ENCODE measurements at regions not wholly inside any gene's neighbourhood (a gene's known extent, or its start where the extent isn't known, plus 50 kb on each side); places are given as distances from the start of the nearest gene placed in this dataset.

DNA sequence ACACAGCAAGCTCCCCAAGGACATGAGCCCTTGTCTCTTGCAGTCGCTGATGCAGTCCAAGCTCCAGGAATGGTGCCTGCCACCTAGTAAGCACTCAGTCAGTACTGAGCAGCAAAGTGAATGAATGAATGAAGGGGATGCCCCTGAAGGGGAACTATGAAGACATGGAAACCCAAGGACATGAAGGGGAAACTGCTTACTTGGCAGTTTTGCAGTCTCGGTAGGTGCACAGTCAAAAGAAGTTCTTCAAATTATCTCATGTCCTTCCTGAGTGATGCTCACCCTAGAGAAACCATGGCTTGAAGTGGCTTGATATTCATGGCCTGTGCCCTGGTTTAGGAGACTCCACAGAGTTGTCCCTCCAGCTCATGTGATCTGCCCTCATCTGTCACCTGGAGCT lies 102.1 kb upstream of the DLX2 start:
- DNase-seq = no peak

- no peak for DNase-seq
These were observed 102.6 kb upstream of the DLX2 start for GRCh38 chr2:172205292-172205691.

DNA sequence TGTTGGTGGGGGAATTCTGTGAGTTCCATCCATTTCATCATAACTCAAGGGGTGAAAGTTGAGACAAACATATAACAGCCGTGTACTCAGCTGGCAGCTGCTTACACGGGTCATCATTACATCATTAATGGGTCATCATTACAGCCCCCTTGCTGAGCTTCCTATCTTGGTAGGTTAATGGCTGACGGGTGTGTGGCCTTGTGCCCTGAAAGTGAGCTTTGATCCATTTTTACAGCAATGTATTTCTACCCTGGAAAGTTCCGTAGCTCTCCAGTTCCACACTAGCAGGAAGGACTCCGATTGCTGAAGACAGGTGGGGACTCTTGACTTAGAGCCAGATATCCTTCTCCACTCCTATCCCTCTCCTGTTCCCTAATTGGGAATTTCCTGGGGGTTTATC lies 105.2 kb upstream of the DLX2 start:
- no peak for DNase-seq

DNA sequence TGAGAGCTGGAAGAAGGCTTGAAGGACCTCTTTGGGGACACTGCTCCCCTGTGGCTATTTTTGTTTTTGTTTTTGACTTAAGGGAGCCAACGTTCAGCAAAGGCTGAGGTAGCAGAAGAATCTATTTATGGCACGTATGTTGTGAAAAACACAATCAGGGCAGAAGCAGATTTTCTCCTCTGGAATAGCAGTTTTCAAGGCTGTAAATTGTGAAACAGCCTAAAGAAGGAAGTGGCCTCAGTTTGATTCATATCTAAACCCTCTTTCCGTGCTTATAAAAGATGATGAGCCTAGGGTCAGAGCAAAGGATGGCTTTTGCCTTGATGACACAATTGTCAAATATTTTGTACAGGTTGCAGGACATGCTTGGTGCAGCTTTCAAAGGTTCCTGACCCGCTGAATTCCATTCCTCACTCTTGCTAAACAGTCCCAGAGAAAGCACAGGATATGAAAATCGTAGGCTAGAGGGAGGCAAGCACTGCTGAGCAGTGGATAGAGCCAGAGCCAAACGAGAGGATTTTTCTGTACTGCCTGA lies 106.2 kb upstream of the DLX2 start:
- DNase-seq = no peak

DNA sequence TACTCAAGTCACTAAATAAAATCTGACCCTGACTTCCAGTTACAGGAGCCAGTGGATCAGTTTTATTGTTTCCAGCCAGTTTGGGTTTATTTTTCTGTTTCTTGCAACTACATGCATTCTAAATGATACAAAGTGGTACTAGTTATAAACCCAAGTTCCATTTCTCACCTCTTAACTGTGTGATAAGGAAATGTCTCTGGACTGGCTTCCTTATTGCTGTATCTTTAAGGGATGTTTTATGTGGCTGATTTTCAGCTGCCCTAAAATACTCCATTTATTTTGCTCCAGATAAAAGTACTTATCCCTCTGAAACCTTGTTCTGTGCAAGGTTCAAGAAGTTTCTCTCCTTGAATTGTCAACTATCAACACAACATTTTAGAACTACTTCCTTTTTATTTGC lies 107.9 kb upstream of the DLX2 start:
- DNase-seq = no peak

GRCh38 chr2:172211512-172211911 lies 108.8 kb upstream of the DLX2 start:
- no peak for DNase-seq

DNA sequence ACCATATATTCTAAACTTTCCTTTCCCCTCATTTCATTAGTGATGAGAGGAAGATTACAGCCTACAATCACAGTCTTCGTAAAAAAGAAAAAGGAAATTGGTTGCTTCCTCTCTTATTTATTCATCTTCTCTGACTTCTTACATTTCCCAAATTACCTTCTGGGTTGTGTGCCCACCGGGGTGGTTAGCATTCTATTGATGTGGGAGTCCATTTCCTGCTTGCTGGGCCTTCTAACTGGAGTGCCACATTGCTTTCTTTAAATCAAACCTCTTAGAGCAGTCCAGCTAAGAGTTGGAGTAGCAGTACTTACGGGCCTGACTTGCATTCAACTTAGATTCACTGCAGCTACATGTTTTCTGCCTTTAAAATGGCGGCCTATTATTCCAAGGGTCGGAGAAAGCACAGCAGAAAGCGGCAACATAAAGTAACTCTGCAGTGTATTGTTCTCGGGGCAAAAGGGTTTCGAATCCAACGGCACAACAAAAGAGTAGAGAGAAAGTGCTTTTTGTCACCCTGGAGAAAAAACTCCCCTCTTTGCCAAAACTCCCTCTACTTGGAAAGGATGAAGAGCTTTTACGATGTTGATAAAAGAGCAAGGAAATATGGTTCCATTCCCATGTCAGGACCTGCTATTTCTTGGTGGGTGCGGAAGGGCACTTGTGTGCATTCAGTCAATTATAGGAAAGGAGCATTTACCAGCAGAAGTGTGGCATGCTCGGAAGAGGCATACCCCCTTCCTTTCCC lies 110.6 kb upstream of the DLX2 start:
- no peak for DNase-seq

DNA sequence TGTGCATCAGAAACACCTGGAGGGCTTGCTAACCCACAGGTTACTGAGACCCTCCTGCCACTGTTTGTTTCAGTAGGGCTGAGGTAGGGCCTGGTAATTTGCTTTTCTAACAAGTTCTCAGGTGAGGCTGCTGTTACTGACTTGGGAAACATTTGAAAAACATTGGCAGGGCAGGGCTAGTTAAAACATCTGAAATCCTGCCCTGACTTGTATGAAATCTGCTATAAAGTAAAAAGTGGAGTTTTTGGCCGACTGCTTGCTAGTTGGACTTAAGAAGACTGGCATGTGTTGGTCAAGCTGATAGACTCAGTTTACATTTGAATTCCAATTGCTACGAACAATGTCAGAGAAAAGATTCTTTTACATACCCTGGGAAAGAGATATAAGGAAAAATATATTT lies 111.6 kb upstream of the DLX2 start:
- DNase-seq = no peak

- DNase-seq = peak; percentile 33
These were observed 112.7 kb upstream of the DLX2 start for GRCh38 chr2:172215172-172215935.

GRCh38 chr2:172215936-172216335 lies 113.2 kb upstream of the DLX2 start:
- DNase-seq = no peak

GRCh38 chr2:172216477-172216876 lies 113.8 kb upstream of the DLX2 start:
- DNase-seq = peak; percentile 88

- DNase-seq = no peak
These were observed 116.5 kb upstream of the DLX2 start for GRCh38 chr2:172219201-172219600.

DNA sequence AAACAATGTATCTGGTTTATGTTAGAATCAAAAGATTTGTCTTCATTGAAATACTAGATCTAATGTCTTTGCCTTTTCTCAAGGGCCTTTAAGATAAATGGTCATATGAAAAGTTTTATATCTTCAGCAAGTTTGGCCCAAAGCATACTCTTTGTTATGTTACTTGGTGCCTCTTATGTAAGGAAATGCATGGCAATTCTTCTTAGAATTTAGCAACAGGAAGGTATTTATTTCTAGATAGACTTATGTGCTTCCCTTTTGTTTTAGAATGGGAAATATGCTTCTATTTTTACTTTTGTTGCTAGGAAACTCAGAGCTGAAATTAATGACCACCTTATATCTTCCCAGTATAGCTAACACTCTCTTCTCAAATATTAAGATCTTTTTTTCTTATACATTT lies 117.4 kb upstream of the DLX2 start:
- DNase-seq = no peak

- DNase-seq = no peak
These were observed 120.9 kb upstream of the DLX2 start for GRCh38 chr2:172223601-172224054.

DNA sequence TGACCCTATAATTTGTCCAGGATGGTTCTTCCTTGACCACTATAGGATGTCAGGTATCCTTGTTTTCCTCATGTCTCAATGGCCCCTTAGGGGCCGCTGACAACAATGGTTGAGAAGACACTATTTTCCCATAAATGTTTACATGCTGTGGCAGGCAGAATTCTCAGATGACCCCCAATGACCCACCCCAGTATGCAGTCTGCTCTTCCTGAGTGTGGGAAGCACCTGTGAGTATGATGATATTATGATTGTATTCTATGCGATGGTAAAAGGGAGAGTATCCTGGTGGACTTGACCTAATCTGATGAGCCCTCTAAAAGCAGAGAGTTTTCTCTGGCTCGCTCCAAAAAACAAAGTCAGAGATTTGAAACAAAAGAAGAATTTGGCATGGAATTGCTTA lies 123.1 kb upstream of the DLX2 start:
- DNase-seq = no peak

- DNase-seq = no peak
These were observed 123.8 kb upstream of the DLX2 start for GRCh38 chr2:172226244-172227061.

DNA sequence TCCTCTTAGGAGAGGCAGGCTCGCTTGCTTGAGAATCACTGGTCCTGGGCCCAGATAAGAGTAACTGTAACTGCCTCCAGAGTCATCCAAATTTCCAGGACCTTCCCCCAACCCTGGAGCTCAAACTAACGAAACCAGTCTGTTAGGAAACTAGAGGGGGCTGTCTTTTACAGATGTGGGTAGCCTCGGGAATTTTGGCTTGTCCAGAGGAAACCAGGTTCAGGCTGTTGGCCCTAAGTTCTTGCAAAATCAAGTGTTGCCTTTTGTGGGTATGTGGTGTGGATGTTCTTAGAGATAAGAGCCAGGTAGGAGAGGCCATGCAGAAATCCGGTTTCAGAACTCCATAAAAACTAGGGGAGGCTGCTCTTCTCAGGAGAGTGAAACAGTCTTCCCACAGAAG lies 125.0 kb upstream of the DLX2 start:
- no peak for DNase-seq

DNA sequence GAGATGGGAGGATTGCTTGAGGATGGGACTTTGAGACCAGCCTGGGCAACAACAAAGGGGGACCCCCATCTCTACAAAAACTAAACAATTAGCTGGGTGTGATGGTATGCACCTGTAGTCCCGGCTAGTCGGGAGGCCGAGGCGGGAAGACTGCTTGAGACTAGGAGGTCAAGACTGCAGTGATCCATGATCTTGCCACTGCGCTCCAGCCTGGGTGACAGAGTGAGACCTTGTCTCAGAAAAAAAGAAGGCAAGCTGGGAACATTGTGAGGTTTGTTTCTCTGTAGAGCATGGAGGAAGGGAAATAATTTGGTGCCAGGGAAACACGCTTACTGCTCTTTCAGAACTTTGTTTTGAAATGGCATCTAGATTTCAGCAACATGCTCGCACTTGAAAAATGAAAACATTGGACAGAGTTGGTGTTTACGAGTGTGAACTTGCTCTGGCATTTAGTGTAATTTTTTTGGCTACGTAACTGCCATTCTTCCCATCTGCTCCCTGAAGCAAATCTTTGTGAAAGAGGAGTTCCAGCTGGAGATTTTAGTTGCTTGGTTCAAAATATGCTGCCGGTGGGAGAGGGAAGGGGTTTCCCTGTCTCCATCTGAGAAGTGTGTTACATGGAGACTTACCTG lies 125.6 kb upstream of the DLX2 start:
- no peak for DNase-seq

GRCh38 chr2:172229125-172229524 lies 126.4 kb upstream of the DLX2 start:
- DNase-seq = no peak

GRCh38 chr2:172230332-172230888 lies 127.7 kb upstream of the DLX2 start:
- no peak for DNase-seq

GRCh38 chr2:172230889-172231401 lies 128.2 kb upstream of the DLX2 start:
- DNase-seq = no peak

DNA sequence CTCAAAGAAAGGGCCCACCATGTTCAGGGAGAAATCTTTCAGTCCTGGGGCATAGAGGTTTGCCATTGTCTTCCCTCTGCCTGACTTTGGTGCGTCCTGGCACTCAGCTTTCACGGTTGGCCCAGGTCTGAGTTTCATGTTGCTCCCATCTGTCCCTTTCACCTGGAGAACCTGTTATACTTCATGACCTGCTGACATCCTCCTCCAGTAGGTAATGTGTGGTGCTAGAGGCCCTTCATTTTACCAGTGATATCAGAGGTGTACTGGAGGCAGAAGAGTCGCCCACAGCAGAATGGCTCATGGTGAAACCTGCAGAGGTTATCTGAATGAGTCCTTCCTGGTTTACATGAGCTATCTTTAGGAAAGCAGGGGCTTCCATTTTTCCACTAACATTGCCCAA lies 128.8 kb upstream of the DLX2 start:
- no peak for DNase-seq
